ENCODE measurements at regions not wholly inside any gene's neighbourhood (a gene's known extent, or its start where the extent isn't known, plus 50 kb on each side); places are given as distances from the start of the nearest gene placed in this dataset.

- Histone ChIP-seq H3K4me2 (no peak overlapping the region), H4K20me1 (ENCODE audit: insufficient read depth, poor library complexity, severe bottlenecking) (no peaks in the 10 kb centered on the region), H3K4me3 (no peak overlapping the region), H3K79me2 (no peaks in the 10 kb centered on the region), H3K9me3 (ENCODE audit: low read depth) (no peaks in the 10 kb centered on the region), H3K27me3 (no peaks in the 10 kb centered on the region), H3K36me3 (replicated peaks; ENCODE audit: insufficient read depth, low read depth) (no peaks in the 10 kb centered on the region), H3K4me1 (ENCODE audit: insufficient read depth) (no peaks in the 10 kb centered on the region), H2AFZ (no peak overlapping the region), H3K9me2 (replicated peaks; ENCODE audit: insufficient read depth) (no peaks in the 10 kb centered on the region), H3K27ac (no peak overlapping the region)
- DNase-seq (ENCODE audit: low spot score): no peak
- TF ChIP-seq EZH2phosphoT487 (IDR thresholded peaks at IDR 0.05; ENCODE audit: low read depth, severe bottlenecking, unreplicated experiment) (no peak), CTCF (IDR thresholded peaks at IDR 0.05; ENCODE audit: poor library complexity) (no peak)
- WGBS (ENCODE audit: low lambda C conversion rate, missing lambda C conversion rate): 92% methylated on average over 3 of the region's 3 CpGs
Observed at GRCh38 chr1:87188640-87189039, 140.0 kb upstream of the LMO4 start.

GRCh38 chr1:87190402-87190801 lies 138.3 kb upstream of the LMO4 start:
- no peak overlapping the region for H3K27ac ChIP-seq
- DNase-seq (ENCODE audit: low spot score): no peak
- no peak overlapping the region for H3K4me3 ChIP-seq
- no peaks in the 10 kb centered on the region for H3K9me2 ChIP-seq (replicated peaks; ENCODE audit: insufficient read depth)
- H2AFZ ChIP-seq: no peak overlapping the region
- TF ChIP-seq CTCF (IDR thresholded peaks at IDR 0.05; ENCODE audit: poor library complexity): no peak
- TF ChIP-seq EZH2phosphoT487 (IDR thresholded peaks at IDR 0.05; ENCODE audit: low read depth, severe bottlenecking, unreplicated experiment): no peak
- TF ChIP-seq EZH2 (IDR thresholded peaks at IDR 0.05; ENCODE audit: borderline replicate concordance): no peak
- no peak overlapping the region for H3K4me2 ChIP-seq
- H3K4me1 ChIP-seq (ENCODE audit: insufficient read depth): no peaks in the 10 kb centered on the region
- H3K36me3 ChIP-seq (replicated peaks; ENCODE audit: insufficient read depth, low read depth): no peaks in the 10 kb centered on the region
- no peaks in the 10 kb centered on the region for H4K20me1 ChIP-seq (ENCODE audit: insufficient read depth, poor library complexity, severe bottlenecking)
- no peaks in the 10 kb centered on the region for H3K79me2 ChIP-seq
- peaks cover 7% of the 10 kb centered on the region for H3K9me3 ChIP-seq (ENCODE audit: low read depth)
- no peaks in the 10 kb centered on the region for H3K27me3 ChIP-seq
- 81% methylated on average over 2 of the region's 2 CpGs for WGBS (ENCODE audit: low lambda C conversion rate, missing lambda C conversion rate)

- Histone ChIP-seq H3K9me2 (replicated peaks; ENCODE audit: insufficient read depth) (no peaks in the 10 kb centered on the region), H3K79me2 (no peaks in the 10 kb centered on the region), H2AFZ (no peak overlapping the region), H3K36me3 (replicated peaks; ENCODE audit: insufficient read depth, low read depth) (no peaks in the 10 kb centered on the region), H3K27ac (no peak overlapping the region), H3K4me2 (no peak overlapping the region), H3K4me3 (no peak overlapping the region), H3K4me1 (ENCODE audit: insufficient read depth) (no peaks in the 10 kb centered on the region), H3K9me3 (ENCODE audit: low read depth) (peaks cover 7% of the 10 kb centered on the region), H3K27me3 (no peaks in the 10 kb centered on the region), H4K20me1 (ENCODE audit: insufficient read depth, poor library complexity, severe bottlenecking) (no peaks in the 10 kb centered on the region)
- TF ChIP-seq EZH2phosphoT487 (IDR thresholded peaks at IDR 0.05; ENCODE audit: low read depth, severe bottlenecking, unreplicated experiment) (no peak), EZH2 (IDR thresholded peaks at IDR 0.05; ENCODE audit: borderline replicate concordance) (no peak), CTCF (IDR thresholded peaks at IDR 0.05; ENCODE audit: poor library complexity) (no peak)
- 56% methylated on average over 2 of the region's 2 CpGs for WGBS (ENCODE audit: low lambda C conversion rate, missing lambda C conversion rate)
- DNase-seq (ENCODE audit: low spot score): no peak
Observed at GRCh38 chr1:87191646-87192045, 137.0 kb upstream of the LMO4 start.

GRCh38 chr1:87194271-87194774 lies 134.4 kb upstream of the LMO4 start:
- Histone ChIP-seq H3K4me2 (no peak overlapping the region), H3K36me3 (replicated peaks; ENCODE audit: insufficient read depth, low read depth) (no peaks in the 10 kb centered on the region), H3K27ac (no peak overlapping the region), H3K27me3 (no peaks in the 10 kb centered on the region), H3K4me3 (no peak overlapping the region), H3K9me2 (replicated peaks; ENCODE audit: insufficient read depth) (no peaks in the 10 kb centered on the region), H2AFZ (no peak overlapping the region), H3K4me1 (ENCODE audit: insufficient read depth) (no peaks in the 10 kb centered on the region), H3K79me2 (no peaks in the 10 kb centered on the region), H3K9me3 (ENCODE audit: low read depth) (peaks cover 7% of the 10 kb centered on the region), H4K20me1 (ENCODE audit: insufficient read depth, poor library complexity, severe bottlenecking) (no peaks in the 10 kb centered on the region)
- TF ChIP-seq EZH2phosphoT487 (IDR thresholded peaks at IDR 0.05; ENCODE audit: low read depth, severe bottlenecking, unreplicated experiment) (no peak), CTCF (IDR thresholded peaks at IDR 0.05; ENCODE audit: poor library complexity) (no peak), EZH2 (IDR thresholded peaks at IDR 0.05; ENCODE audit: borderline replicate concordance) (no peak)
- 100% methylated on average over 1 of the region's 1 CpG for WGBS (ENCODE audit: low lambda C conversion rate, missing lambda C conversion rate)
- DNase-seq (ENCODE audit: low spot score): no peak

Measured in hepatocyte (in vitro differentiated cells).